HG03432 (cell line): ENCODE measurements at regions not wholly inside any gene's neighbourhood (a gene's known extent, or its start where the extent isn't known, plus 50 kb on each side); places are given as distances from the start of the nearest gene placed in this dataset.

ENCODE experiments used
- ATAC-seq: cut with Tn5 transposase; IDR thresholded peaks from one replicate; pipeline ENCODE4 v1.9.1; 2021; ENCODE audit warnings: mild to moderate bottlenecking, moderate library complexity; ENCODE audit not compliant: unreplicated experiment

DNA sequence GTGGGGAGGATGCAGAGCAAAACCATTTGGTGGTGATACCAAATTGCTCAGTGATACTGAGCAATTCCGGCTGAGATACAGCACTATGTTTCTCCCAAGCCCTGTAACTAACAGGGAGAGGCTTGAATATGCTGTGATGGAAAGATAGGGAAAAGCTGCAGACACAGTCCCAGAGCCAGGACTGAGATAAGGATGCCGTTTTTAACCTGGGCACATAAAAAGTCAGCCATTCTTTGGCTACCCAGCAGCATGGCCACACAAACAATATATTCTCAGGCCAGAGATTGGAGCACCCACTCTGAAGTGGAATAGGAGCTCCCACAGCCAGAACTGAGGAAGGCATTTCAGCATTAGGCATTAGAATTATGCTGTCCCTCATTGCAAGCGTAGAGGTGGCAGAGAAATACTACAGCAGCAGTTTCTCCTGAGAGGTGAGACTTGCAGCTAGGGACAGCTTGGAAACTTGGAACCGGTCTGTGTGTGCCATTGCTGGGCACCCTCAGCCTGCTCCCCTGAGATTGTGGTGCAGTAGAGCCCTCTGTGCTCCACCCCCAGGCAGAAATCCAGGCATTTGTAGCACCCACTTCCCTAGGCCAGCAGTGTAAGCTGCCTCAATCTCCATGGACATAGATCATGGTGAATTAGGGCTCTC lies 346.5 kb downstream of the TMEM135 start:
- ATAC-seq: no peak

DNA sequence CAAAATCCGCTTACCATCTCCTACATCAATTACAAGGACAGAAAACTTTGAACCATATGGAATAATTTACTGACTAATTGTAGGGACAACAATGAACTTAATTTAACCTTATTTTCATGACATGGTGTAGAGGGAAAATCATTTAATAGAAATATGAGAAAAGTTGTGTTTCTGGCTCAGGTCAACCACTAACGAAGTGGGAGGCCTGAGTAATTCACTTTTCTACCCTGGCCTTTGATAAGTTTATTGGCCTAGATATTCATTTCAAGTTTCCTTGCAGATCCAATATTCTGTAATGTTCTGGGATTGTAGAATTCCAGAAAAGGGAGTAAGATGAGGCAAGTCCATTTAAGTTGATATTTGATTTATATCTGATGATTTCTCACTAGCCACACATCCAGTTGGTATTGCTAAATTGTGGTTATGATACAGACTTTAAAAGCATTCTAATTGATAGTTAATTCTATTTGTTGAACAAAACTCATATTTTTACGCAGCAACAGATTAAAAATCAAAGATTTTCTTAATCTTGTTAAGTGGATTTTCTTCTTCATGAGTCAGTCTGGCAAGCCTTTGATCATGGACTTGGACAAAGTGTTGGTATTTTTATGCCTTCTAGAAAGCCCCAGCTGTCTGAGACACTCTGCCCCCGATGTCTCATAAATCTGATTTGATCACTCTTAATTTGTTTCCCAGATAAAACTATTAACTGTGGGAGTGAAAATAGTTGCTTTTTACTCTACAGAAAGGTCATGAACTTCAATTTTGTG lies 336.5 kb downstream of the TMEM135 start:
- ATAC-seq: no peak
